Peyer's patch (tissue), 4 donors: ENCODE measurements at regions not wholly inside any gene's neighbourhood (a gene's known extent, or its start where the extent isn't known, plus 50 kb on each side); places are given as distances from the start of the nearest gene placed in this dataset.

Source experiments
- DNase-seq, 3 donors: peaks; one replicate each; pipeline ENCODE4 v3.0.0-alpha.2; 2017 to 2019
- H3K27ac ChIP-seq, 4 donors: fragments of 200-600 bp; sonication (generic); one replicate each; pipeline ENCODE4 v1.5.1; 2016 to 2019
- H3K27me3 ChIP-seq, 2 donors: fragments of 200-600 bp; sonication (generic); one replicate each; pipeline ENCODE4 v1.5.1; 2019
- H3K36me3 ChIP-seq, 3 donors: fragments of 200-600 bp; sonication (generic); one replicate each; pipeline ENCODE4 v1.5.1; 2016 to 2019
- H3K4me1 ChIP-seq, 4 donors: fragments of 200-600 bp; sonication (generic); one replicate each; pipeline ENCODE4 v1.5.1; 2016 to 2019
- H3K4me3 ChIP-seq, 4 donors: fragments of 200-600 bp; sonication (generic); 1 replicate in 3 of 4; 2 replicates in 1 of 4; pipeline ENCODE4 v1.5.1; 2016 to 2019; ENCODE audit warnings: mild to moderate bottlenecking in 1 of 4
- H3K9me3 ChIP-seq, 4 donors: fragments of 200-600 bp; sonication (generic); one replicate each; pipeline ENCODE4 v1.5.1; 2016 to 2019; ENCODE audit warnings: mild to moderate bottlenecking in 1 of 4
- CTCF ChIP-seq, 6 experiments: fragments of 450-650 bp in 4 of 6; fragments of 200-600 bp in 2 of 6; sonication (generic) in 1 of 6; IDR thresholded peaks; one replicate each; pipeline ENCODE4 v1.5.1; 2017 to 2019; ENCODE audit warnings: antibody characterized with exemption in 6 of 6, mild to moderate bottlenecking in 3 of 6, moderate library complexity in 1 of 6
- POLR2A ChIP-seq, 2 donors: fragments of 450-650 bp; IDR thresholded peaks; one replicate each; pipeline ENCODE4 v1.5.1; 2017; ENCODE audit warnings: antibody characterized with exemption in 2 of 2, mild to moderate bottlenecking in 2 of 2, moderate library complexity in 2 of 2

- Histone ChIP-seq H3K4me3 (no peak overlapping the region), H3K4me1 (no peaks in the 10 kb centered on the region), H3K9me3 (no peaks in the 10 kb centered on the region), H3K27ac (peak overlapping the region in 1 of 4 donors; percentile 2), H3K36me3 (no peaks in the 10 kb centered on the region), H3K27me3 (no peaks in the 10 kb centered on the region)
- no peak for TF ChIP-seq POLR2A (IDR thresholded peaks at IDR 0.05)
- no peak for DNase-seq
Measured at GRCh38 chr5:112682621-112683061, 55.0 kb upstream of the APC start.

GRCh38 chr5:112684121-112684520 lies 53.6 kb upstream of the APC start:
- DNase-seq: no peak
- Histone ChIP-seq H3K27me3 (no peaks in the 10 kb centered on the region), H3K27ac (peak overlapping the region in 1 of 4 donors; percentile 22), H3K36me3 (no peaks in the 10 kb centered on the region), H3K4me1 (no peaks in the 10 kb centered on the region), H3K4me3 (no peak overlapping the region), H3K9me3 (no peaks in the 10 kb centered on the region)
- TF ChIP-seq POLR2A (IDR thresholded peaks at IDR 0.05) (no peak), CTCF (IDR thresholded peaks at IDR 0.05) (no peak)

GRCh38 chr5:112684737-112685136 lies 52.9 kb upstream of the APC start:
- Histone ChIP-seq H3K9me3 (no peaks in the 10 kb centered on the region), H3K4me3 (no peak overlapping the region), H3K4me1 (no peaks in the 10 kb centered on the region), H3K36me3 (no peaks in the 10 kb centered on the region), H3K27me3 (no peaks in the 10 kb centered on the region), H3K27ac (peak overlapping the region in 1 of 4 donors; percentile 48)
- TF ChIP-seq CTCF (IDR thresholded peaks at IDR 0.05): no peak
- no peak for DNase-seq

GRCh38 chr5:112685386-112685785 lies 52.3 kb upstream of the APC start:
- H3K27me3 ChIP-seq: no peaks in the 10 kb centered on the region
- H3K9me3 ChIP-seq: no peaks in the 10 kb centered on the region
- TF ChIP-seq POLR2A (IDR thresholded peaks at IDR 0.05): no peak
- TF ChIP-seq CTCF (IDR thresholded peaks at IDR 0.05): no peak
- H3K27ac ChIP-seq: peak overlapping the region in 1 of 4 donors; percentile 48
- no peaks in the 10 kb centered on the region for H3K4me1 ChIP-seq
- DNase-seq: no peak
- H3K36me3 ChIP-seq: no peaks in the 10 kb centered on the region
- no peak overlapping the region for H3K4me3 ChIP-seq

- Histone ChIP-seq H3K36me3 (no peaks in the 10 kb centered on the region), H3K27me3 (no peaks in the 10 kb centered on the region), H3K4me3 (no peak overlapping the region), H3K9me3 (no peaks in the 10 kb centered on the region), H3K27ac (peak overlapping the region in 1 of 4 donors; percentile 48), H3K4me1 (no peaks in the 10 kb centered on the region)
- TF ChIP-seq CTCF (IDR thresholded peaks at IDR 0.05): no peak
- no peak for DNase-seq
Measured at GRCh38 chr5:112685931-112686330, 51.8 kb upstream of the APC start.

- H3K27ac ChIP-seq: no peak overlapping the region
- H3K27me3 ChIP-seq: no peaks in the 10 kb centered on the region
- no peaks in the 10 kb centered on the region for H3K36me3 ChIP-seq
- TF ChIP-seq CTCF (IDR thresholded peaks at IDR 0.05) (no peak), POLR2A (IDR thresholded peaks at IDR 0.05) (no peak)
- no peaks in the 10 kb centered on the region for H3K9me3 ChIP-seq
- no peak overlapping the region for H3K4me3 ChIP-seq
- no peak for DNase-seq
- no peaks in the 10 kb centered on the region for H3K4me1 ChIP-seq
Measured at GRCh38 chr5:112686675-112687074, 51.0 kb upstream of the APC start.
